HepG2 (cell line): ENCODE measurements at regions not wholly inside any gene's neighbourhood (a gene's known extent, or its start where the extent isn't known, plus 50 kb on each side); places are given as distances from the start of the nearest gene placed in this dataset.
"Not testable (repeated sequence)": the region's sequence is repeated elsewhere in the genome, so short reads cannot be mapped to it uniquely, and the experiment has no call there.

Experiments
- ATAC-seq: fragments of 200-7000 bp; cut with Tn5 transposase; 3 replicates; pipeline ENCODE4 v1.9.1; 2020; ENCODE audit warnings: mild to moderate bottlenecking, moderate library complexity
- BruUV-seq: library from RNA; stranded (reverse); fragments of 400-500 nt; replicated peaks from 2 replicates; lab custom pipeline; 2021; lab: Mats Ljungman, UMichigan
- CTCF ChIA-PET: fragments of 300-600 bp; formaldehyde crosslinking; extraction: SDS; loops from one replicate; lab custom pipeline; 2021; ENCODE audit warnings: low total read pairs, inconsistent platforms, low intra/inter-chr PET ratio; lab: Yijun Ruan, JAX
- POLR2A ChIA-PET: fragments of 350-600 bp; sonication (Branson Sonifier 250); formaldehyde crosslinking; loops from one replicate; lab custom pipeline; 2020; ENCODE audit warnings: antibody characterized with exemption, inconsistent platforms; lab: Yijun Ruan, JAX
- DNase-seq: peaks from one replicate; pipeline ENCODE4 v3.0.0-alpha.2; 2015; ENCODE audit warnings: low spot score
- FAIRE-seq: peaks from 3 replicates; lab custom pipeline; 2011; peaks lifted over from hg19 to GRCh38; lab: Jason Lieb, UNC
- H2AFZ ChIP-seq: one replicate; pipeline ENCODE4 v1.6.1; 2011; ENCODE audit warnings: low read length, inconsistent platforms
- H3K27ac ChIP-seq: fragments of 300-600 bp; 3 replicates; pipeline ENCODE4 v1.8.0; 2011; ENCODE audit warnings: mixed run types, mild to moderate bottlenecking, mixed read lengths, low read length, inconsistent platforms; ENCODE audit not compliant: insufficient read depth; ENCODE audit errors: extremely low read length
- H3K27me3 ChIP-seq, 2 experiments: fragments of 200-600 bp in 1 of 2; 2 replicates in 1 of 2; 3 replicates in 1 of 2; pipeline versions ENCODE4 v1.6.0 to v1.8.0; 2011; ENCODE audit warnings: low read length in 2 of 2, mild to moderate bottlenecking in 2 of 2, moderate library complexity in 2 of 2, inconsistent platforms in 1 of 2; ENCODE audit not compliant: insufficient read depth in 2 of 2, control insufficient read depth in 1 of 2
- H3K36me3 ChIP-seq, 2 experiments: fragments of 200-600 bp in 1 of 2; replicated peaks in 1 of 2; 2 replicates in 1 of 2; 3 replicates in 1 of 2; pipeline versions ENCODE4 v1.5.1 to v1.8.0; 2011; ENCODE audit warnings: low read length in 2 of 2, inconsistent platforms in 1 of 2; ENCODE audit not compliant: insufficient read depth in 2 of 2, control insufficient read depth in 1 of 2
- H3K4me1 ChIP-seq: 2 replicates; pipeline ENCODE4 v1.5.1; 2012; ENCODE audit warnings: low read length, inconsistent platforms; ENCODE audit not compliant: insufficient read depth
- H3K4me2 ChIP-seq: 2 replicates; pipeline ENCODE4 v1.6.0; 2011; ENCODE audit warnings: low read depth, low read length, inconsistent platforms
- H3K4me3 ChIP-seq, 3 experiments: fragments of 200-600 bp in 1 of 3; sonication (generic), shearing (Covaris generic) in 1 of 3; replicated peaks in 1 of 3; 2 replicates each; pipeline ENCODE4 v1.5.1; 2011 to 2016; ENCODE audit warnings: low read length in 3 of 3, inconsistent platforms in 2 of 3, low read depth in 2 of 3, mild to moderate bottlenecking in 2 of 3, control low read depth in 1 of 3, mixed read lengths in 1 of 3; ENCODE audit not compliant: insufficient read depth in 1 of 3
- H3K79me2 ChIP-seq: one replicate; pipeline ENCODE4 v1.6.1; 2011; ENCODE audit warnings: low read length, inconsistent platforms; ENCODE audit not compliant: insufficient read depth
- H3K9ac ChIP-seq: 2 replicates; pipeline ENCODE4 v1.6.0; 2011; ENCODE audit warnings: mild to moderate bottlenecking, low read depth, low read length, inconsistent platforms; ENCODE audit not compliant: insufficient read depth
- H3K9me3 ChIP-seq: 2 replicates; pipeline ENCODE4 v1.5.1; 2012; ENCODE audit warnings: mild to moderate bottlenecking, low read length
- H4K20me1 ChIP-seq: 2 replicates; pipeline ENCODE4 v1.6.0; 2011; ENCODE audit warnings: inconsistent platforms, mild to moderate bottlenecking, low read length, moderate library complexity; ENCODE audit not compliant: insufficient read depth
- ELF3 ChIP-seq: IDR thresholded peaks from 2 replicates; pipeline ENCODE4 v1.6.1; 2016; ENCODE audit warnings: missing genetic modification reagents, missing compliant biosample characterization
- GABPB1 ChIP-seq: IDR thresholded peaks from 2 replicates; pipeline ENCODE4 v1.6.1; 2016; ENCODE audit warnings: mild to moderate bottlenecking, missing genetic modification reagents, moderate library complexity, missing compliant biosample characterization
- GFI1 ChIP-seq: sonication (generic); formaldehyde crosslinking; IDR thresholded peaks from 2 replicates; pipeline ENCODE4 v1.5.0; 2020; ENCODE audit warnings: missing genetic modification reagents, mild to moderate bottlenecking, borderline replicate concordance
- MAFF ChIP-seq: IDR thresholded peaks from 2 replicates; pipeline ENCODE4 v1.6.1; 2011; ENCODE audit warnings: low read depth, low read length, improper control_type of control experiment
- POGZ ChIP-seq: sonication (generic); formaldehyde crosslinking; IDR thresholded peaks from 2 replicates; pipeline ENCODE4 v1.4.0; 2020; ENCODE audit warnings: mild to moderate bottlenecking, missing genetic modification reagents
- ZBTB7B ChIP-seq: sonication (generic); formaldehyde crosslinking; IDR thresholded peaks from 2 replicates; pipeline ENCODE4 v1.4.0; 2020; ENCODE audit warnings: missing genetic modification reagents
- ZNF615 ChIP-seq: sonication (generic); formaldehyde crosslinking; IDR thresholded peaks from 2 replicates; pipeline ENCODE4 v1.5.0; 2020; ENCODE audit warnings: mild to moderate bottlenecking, missing genetic modification reagents, borderline replicate concordance
- ZSCAN29 ChIP-seq: sonication (generic); formaldehyde crosslinking; conservative IDR thresholded peaks from 2 replicates; pipeline ENCODE4 v1.4.0; 2020; ENCODE audit warnings: mild to moderate bottlenecking, missing genetic modification reagents
- WGBS: methylation state at CpG from one replicate; pipeline ENCODE4 v1.1.6; 2017; ENCODE audit warnings: low lambda C conversion rate; 5-methylcytosine and 5-hydroxymethylcytosine counted together
- in situ Hi-C: cut with HindIII; loops from 2 replicates; pipeline ENCODE4 v1.10.0; 2017; ENCODE audit warnings: low pct_unique_long_range_greater_than_20kb; ENCODE audit not compliant: extremely low pct_ligation_motif_present
- intact Hi-C: fragments of 100-400 bp; cut with micrococcal nuclease; formaldehyde crosslinking; loops from one replicate; pipeline ENCODE4 v1.10.0; 2022; ENCODE audit not compliant: unreplicated experiment
- TF ChIP-seq, protein P1 (sequence below): sonication (generic); formaldehyde crosslinking; IDR thresholded peaks from 2 replicates; pipeline ENCODE4 v1.8.0; 2022; ENCODE audit warnings: low read depth, missing genetic modification reagents
- TF ChIP-seq, protein P2 (sequence below): sonication (generic); formaldehyde crosslinking; IDR thresholded peaks from 2 replicates; pipeline ENCODE4 v1.4.0; 2020; ENCODE audit warnings: mild to moderate bottlenecking, missing genetic modification reagents

DNA sequence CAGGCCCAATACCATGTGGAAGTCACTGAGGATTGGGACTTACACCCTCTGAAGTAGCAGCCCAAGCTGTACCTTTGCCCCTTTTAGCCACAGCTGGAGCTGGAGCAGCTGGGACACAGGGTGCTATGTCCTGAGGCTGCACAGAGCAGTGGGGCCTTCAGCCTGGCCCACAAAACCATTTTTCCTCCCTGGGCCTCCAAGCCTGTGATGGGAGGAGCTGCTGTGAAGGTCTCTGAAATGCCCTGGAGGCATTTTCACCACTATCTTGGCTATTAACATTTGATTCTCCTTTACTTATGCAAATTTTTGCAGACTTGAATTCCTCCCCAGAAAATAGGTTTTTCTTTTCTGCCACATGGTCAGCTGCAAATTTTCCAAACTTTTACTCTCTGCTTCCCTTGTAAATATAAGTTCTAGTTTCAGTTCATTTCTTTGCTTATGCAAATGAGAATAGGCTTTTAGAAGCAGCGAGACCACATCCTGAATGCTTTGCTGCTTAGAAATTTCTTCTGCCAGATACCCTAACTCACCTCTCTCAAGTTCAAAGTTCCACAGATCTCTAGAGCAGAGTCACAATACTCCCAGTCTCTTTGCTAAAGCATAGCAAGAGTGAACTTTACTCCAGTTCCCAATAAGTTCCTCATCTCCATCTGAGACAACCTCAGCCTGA, 213.8 kb upstream of the MGAT5 start:
- H3K4me1 ChIP-seq: peaks cover 13% of the 10 kb centered on the region; the same call in 1 of the 2 replicates
- in situ Hi-C loops: no loop called here
- H3K4me2 ChIP-seq: no peak overlapping the region
- ATAC-seq: no peak
- no peaks in the 10 kb centered on the region; a peak in 1 of 5 replicates for H3K27me3 ChIP-seq
- no peak overlapping the region for H3K9ac ChIP-seq
- 8% methylated on average over 1 of the region's 1 CpG for WGBS
- DNase-seq: no peak
- H3K79me2 ChIP-seq: no peaks in the 10 kb centered on the region
- H2AFZ ChIP-seq: no peak overlapping the region
- H4K20me1 ChIP-seq: no peaks in the 10 kb centered on the region
- no peak for FAIRE-seq
- H3K27ac ChIP-seq: no peak overlapping the region
- H3K36me3 ChIP-seq: no peaks in the 10 kb centered on the region
- H3K4me3 ChIP-seq: no peak overlapping the region
- POLR2A ChIA-PET: no interaction called here
- no TSS peak for BruUV-seq
- CTCF ChIA-PET: no interaction called here
- H3K9me3 ChIP-seq: no peaks in the 10 kb centered on the region
- intact Hi-C loops: no loop called here
- TF ChIP-seq MAFF (no peak), POGZ (CRISPR knock-in tag) (no peak), ZNF615 (no peak), GABPB1 (CRISPR knock-in tag) (no peak), GFI1 (CRISPR knock-in tag) (no peak), ZBTB7B (no peak), ELF3 (no peak), ZSCAN29 (CRISPR knock-in tag) (no peak)
- TF ChIP-seq, protein P1, sequence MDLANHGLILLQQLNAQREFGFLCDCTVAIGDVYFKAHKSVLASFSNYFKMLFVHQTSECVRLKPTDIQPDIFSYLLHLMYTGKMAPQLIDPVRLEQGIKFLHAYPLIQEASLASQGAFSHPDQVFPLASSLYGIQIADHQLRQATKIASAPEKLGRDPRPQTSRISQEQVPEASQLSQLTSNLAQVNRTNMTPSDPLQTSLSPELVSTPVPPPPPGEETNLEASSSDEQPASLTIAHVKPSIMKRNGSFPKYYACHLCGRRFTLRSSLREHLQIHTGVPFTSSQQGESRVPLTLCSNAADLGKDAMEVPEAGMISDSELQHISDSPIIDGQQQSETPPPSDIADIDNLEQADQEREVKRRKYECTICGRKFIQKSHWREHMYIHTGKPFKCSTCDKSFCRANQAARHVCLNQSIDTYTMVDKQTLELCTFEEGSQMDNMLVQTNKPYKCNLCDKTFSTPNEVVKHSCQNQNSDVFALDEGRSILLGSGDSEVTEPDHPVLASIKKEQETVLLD (CRISPR knock-in tag): no peak
- TF ChIP-seq, protein P2, sequence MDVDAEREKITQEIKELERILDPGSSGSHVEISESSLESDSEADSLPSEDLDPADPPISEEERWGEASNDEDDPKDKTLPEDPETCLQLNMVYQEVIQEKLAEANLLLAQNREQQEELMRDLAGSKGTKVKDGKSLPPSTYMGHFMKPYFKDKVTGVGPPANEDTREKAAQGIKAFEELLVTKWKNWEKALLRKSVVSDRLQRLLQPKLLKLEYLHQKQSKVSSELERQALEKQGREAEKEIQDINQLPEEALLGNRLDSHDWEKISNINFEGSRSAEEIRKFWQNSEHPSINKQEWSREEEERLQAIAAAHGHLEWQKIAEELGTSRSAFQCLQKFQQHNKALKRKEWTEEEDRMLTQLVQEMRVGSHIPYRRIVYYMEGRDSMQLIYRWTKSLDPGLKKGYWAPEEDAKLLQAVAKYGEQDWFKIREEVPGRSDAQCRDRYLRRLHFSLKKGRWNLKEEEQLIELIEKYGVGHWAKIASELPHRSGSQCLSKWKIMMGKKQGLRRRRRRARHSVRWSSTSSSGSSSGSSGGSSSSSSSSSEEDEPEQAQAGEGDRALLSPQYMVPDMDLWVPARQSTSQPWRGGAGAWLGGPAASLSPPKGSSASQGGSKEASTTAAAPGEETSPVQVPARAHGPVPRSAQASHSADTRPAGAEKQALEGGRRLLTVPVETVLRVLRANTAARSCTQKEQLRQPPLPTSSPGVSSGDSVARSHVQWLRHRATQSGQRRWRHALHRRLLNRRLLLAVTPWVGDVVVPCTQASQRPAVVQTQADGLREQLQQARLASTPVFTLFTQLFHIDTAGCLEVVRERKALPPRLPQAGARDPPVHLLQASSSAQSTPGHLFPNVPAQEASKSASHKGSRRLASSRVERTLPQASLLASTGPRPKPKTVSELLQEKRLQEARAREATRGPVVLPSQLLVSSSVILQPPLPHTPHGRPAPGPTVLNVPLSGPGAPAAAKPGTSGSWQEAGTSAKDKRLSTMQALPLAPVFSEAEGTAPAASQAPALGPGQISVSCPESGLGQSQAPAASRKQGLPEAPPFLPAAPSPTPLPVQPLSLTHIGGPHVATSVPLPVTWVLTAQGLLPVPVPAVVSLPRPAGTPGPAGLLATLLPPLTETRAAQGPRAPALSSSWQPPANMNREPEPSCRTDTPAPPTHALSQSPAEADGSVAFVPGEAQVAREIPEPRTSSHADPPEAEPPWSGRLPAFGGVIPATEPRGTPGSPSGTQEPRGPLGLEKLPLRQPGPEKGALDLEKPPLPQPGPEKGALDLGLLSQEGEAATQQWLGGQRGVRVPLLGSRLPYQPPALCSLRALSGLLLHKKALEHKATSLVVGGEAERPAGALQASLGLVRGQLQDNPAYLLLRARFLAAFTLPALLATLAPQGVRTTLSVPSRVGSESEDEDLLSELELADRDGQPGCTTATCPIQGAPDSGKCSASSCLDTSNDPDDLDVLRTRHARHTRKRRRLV (CRISPR knock-in tag): no peak

DNA sequence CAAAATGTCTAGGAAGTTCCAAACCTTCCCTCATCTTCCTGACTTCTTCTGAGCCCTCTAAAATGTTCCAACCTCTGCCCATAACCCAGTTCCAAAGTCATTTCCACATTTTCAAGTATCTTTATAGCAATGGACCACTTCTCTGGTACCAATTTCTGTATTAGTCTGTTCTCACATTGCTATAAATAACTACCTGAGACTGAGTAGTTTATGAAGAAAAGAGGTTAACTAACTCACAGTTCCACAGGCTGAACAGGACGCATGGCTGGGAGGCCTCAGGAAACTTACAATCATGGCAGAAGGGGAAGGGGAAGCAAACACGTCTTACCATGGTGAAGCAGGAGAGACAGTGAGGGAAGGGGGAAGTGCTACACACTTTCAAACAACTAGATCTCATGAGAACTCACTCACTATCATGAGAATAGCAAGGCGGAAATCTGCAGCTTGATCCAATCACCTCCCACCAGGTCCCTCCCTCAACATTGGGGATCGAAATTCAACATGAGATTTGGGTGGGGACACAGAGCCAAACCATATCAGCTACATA, 213.2 kb upstream of the MGAT5 start:
- CTCF ChIA-PET, H2AFZ ChIP-seq, BruUV-seq, POLR2A ChIA-PET, DNase-seq, H3K4me2 ChIP-seq, ATAC-seq, in situ Hi-C loops, H3K27ac ChIP-seq, H3K9me3 ChIP-seq, FAIRE-seq, H3K79me2 ChIP-seq, H4K20me1 ChIP-seq, H3K9ac ChIP-seq, intact Hi-C loops, H3K36me3 ChIP-seq, H3K27me3 ChIP-seq, H3K4me3 ChIP-seq: not testable (repeated sequence)
- peaks cover 13% of the 10 kb centered on the region; the same call in 1 of the 2 replicates for H3K4me1 ChIP-seq
- WGBS: 36% methylated on average over 4 of the region's 4 CpGs
